ENCODE measurements at regions not wholly inside any gene's neighbourhood (a gene's known extent, or its start where the extent isn't known, plus 50 kb on each side); places are given as distances from the start of the nearest gene placed in this dataset.

- Histone ChIP-seq H3K27ac (ENCODE audit: extremely low read depth, low read depth, low read length) (no peak overlapping the region), H3K9ac (ENCODE audit: insufficient read depth in 1 of 2, low read depth in 2 of 2, low read length in 2 of 2) (no peak overlapping the region), H3K27me3 (ENCODE audit: control insufficient read depth in 2 of 2, insufficient read depth in 2 of 2, low read length in 2 of 2) (no peaks in the 10 kb centered on the region), H3K4me2 (ENCODE audit: insufficient read depth, low read length) (no peak overlapping the region), H3K79me2 (ENCODE audit: control insufficient read depth, insufficient read depth, low read length) (no peaks in the 10 kb centered on the region), H4K20me1 (replicated peaks; ENCODE audit: control insufficient read depth, insufficient read depth, low read length) (no peaks in the 10 kb centered on the region), H3K4me1 (replicated peaks in 1 of 2; ENCODE audit: control insufficient read depth in 2 of 2, insufficient read depth in 2 of 2, low read length in 2 of 2) (no peaks in the 10 kb centered on the region), H2AFZ (ENCODE audit: low read depth, low read length) (no peak overlapping the region), H3K9me3 (replicated peaks; ENCODE audit: control insufficient read depth, insufficient read depth, low read depth, low read length) (no peaks in the 10 kb centered on the region), H3K9me1 (ENCODE audit: control insufficient read depth, insufficient read depth, low read length) (no peaks in the 10 kb centered on the region), H3K4me3 (no peak overlapping the region), H3K36me3 (ENCODE audit: control insufficient read depth, insufficient read depth, low read length) (no peaks in the 10 kb centered on the region)
- in situ Hi-C loops (cut with MboI): no loop called here
- 44% methylated on average over 4 of the region's 4 CpGs for WGBS (ENCODE audit: insufficient coverage, low coverage, missing lambda C conversion rate)
- DNase-seq (ENCODE audit: extremely low read depth in 1 of 4, low spot score in 3 of 4) (no peak), ATAC-seq (no peak), FAIRE-seq (no peak)
- no peak for TF ChIP-seq SUPT5H (IDR thresholded peaks at IDR 0.05)
- TF ChIP-seq NBN (IDR thresholded peaks at IDR 0.05; ENCODE audit: low read depth): no peak
- TF ChIP-seq SFPQ (IDR thresholded peaks at IDR 0.05; ENCODE audit: low read depth, low read length): no peak
- no peak for TF ChIP-seq CSDE1 (IDR thresholded peaks at IDR 0.05)
- intact Hi-C loops (cut with micrococcal nuclease): no loop called here
- ChIA-PET POLR2A (no interaction called here), CTCF (ENCODE audit: low intra/inter-chr PET ratio) (no interaction called here)
- BruUV-seq (replicated peaks): no TSS peak
Observed at GRCh38 chr3:80668600-80669294, 900.9 kb upstream of the ROBO1 start.

- ChIA-PET POLR2A (no interaction called here), CTCF (ENCODE audit: low intra/inter-chr PET ratio) (no interaction called here)
- Histone ChIP-seq H3K36me3 (ENCODE audit: control insufficient read depth, insufficient read depth, low read length) (no peaks in the 10 kb centered on the region), H3K9me1 (ENCODE audit: control insufficient read depth, insufficient read depth, low read length) (no peaks in the 10 kb centered on the region), H4K20me1 (replicated peaks; ENCODE audit: control insufficient read depth, insufficient read depth, low read length) (no peaks in the 10 kb centered on the region), H3K27ac (ENCODE audit: extremely low read depth, low read depth, low read length) (no peak overlapping the region), H3K9ac (ENCODE audit: insufficient read depth in 1 of 2, low read depth in 2 of 2, low read length in 2 of 2) (no peak overlapping the region), H3K4me1 (replicated peaks in 1 of 2; ENCODE audit: control insufficient read depth in 2 of 2, insufficient read depth in 2 of 2, low read length in 2 of 2) (no peaks in the 10 kb centered on the region), H3K9me3 (replicated peaks; ENCODE audit: control insufficient read depth, insufficient read depth, low read depth, low read length) (no peaks in the 10 kb centered on the region), H3K4me2 (ENCODE audit: insufficient read depth, low read length) (no peak overlapping the region), H3K4me3 (no peak overlapping the region), H3K79me2 (ENCODE audit: control insufficient read depth, insufficient read depth, low read length) (no peaks in the 10 kb centered on the region), H2AFZ (ENCODE audit: low read depth, low read length) (no peak overlapping the region), H3K27me3 (ENCODE audit: control insufficient read depth in 2 of 2, insufficient read depth in 2 of 2, low read length in 2 of 2) (no peaks in the 10 kb centered on the region)
- FAIRE-seq: no peak
- no peak for ATAC-seq
- in situ Hi-C loops (cut with MboI) (no loop called here), intact Hi-C loops (cut with micrococcal nuclease) (no loop called here)
- peak in 1 of 4 experiments; percentile 1 for DNase-seq (ENCODE audit: extremely low read depth in 1 of 4, low spot score in 3 of 4)
- TF ChIP-seq NR4A1 (CRISPR knock-in tag; IDR thresholded peaks at IDR 0.05) (no peak), NR4A1 (tag; IDR thresholded peaks at IDR 0.05) (no peak), ZFP36 (IDR thresholded peaks at IDR 0.05; ENCODE audit: low read depth, low read length, partially characterized antibody) (peak; percentile 54)
- BruUV-seq (replicated peaks): no TSS peak
Observed at GRCh38 chr3:80668100-80668499, 900.3 kb upstream of the ROBO1 start.

Data from K562 (cell line).